Stomach (tissue), 4 donors: ENCODE measurements at regions not wholly inside any gene's neighbourhood (a gene's known extent, or its start where the extent isn't known, plus 50 kb on each side); places are given as distances from the start of the nearest gene placed in this dataset.
"Not testable (repeated sequence)": the region's sequence is repeated elsewhere in the genome, so short reads cannot be mapped to it uniquely, and the experiment has no call there.

Experiments
- POLR2A ChIP-seq, 4 donors: fragments of 450-650 bp; IDR thresholded peaks; one replicate each; pipeline ENCODE4 v1.6.1; 2016; ENCODE audit warnings: antibody characterized with exemption in 4 of 4, control low read depth in 2 of 4, mild to moderate bottlenecking in 1 of 4, moderate library complexity in 1 of 4
- POLR2AphosphoS5 ChIP-seq, 3 donors: sonication (generic); formaldehyde crosslinking; IDR thresholded peaks; one replicate each; pipeline ENCODE4 v1.6.1; 2016; ENCODE audit warnings: antibody characterized with exemption in 3 of 3
- TF ChIP-seq, protein P1 (sequence below), 7 experiments: fragments of 450-650 bp in 4 of 7; fragments of 200-600 bp in 3 of 7; sonication (generic) in 3 of 7; IDR thresholded peaks; one replicate each; pipeline ENCODE4 v1.5.1; 2016 to 2019; ENCODE audit warnings: antibody characterized with exemption in 7 of 7, control low read depth in 2 of 7, mild to moderate bottlenecking in 1 of 7

DNA sequence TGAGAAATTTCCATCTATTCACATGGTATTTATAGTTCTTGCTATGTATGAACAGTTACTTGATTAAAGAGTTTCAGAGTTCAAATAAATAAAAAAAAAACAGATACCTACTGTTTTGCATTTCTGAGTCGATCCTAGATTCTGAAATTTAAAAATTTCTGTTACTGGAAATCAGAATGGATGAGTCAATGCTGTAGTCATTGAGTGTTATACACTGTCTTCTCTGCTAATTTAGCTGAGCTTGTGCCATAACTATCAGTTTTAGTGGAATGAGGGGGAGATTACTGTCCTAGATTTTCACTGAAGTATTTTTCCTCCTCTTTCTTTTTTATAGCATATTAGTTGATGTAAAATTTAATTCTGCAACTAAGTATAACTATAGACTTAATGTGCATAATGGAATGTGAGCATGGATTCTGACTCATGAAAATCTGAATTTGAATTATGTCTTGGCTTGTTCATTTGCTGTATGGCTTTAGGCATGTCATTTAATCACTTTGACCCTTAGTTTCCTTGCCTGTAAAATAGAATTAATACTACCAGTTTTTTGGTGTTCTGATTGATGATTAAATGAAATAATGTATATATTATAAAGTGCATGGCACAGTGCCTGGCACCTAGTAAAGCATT lies 581.5 kb upstream of the CHD1 start:
- TF ChIP-seq POLR2A, POLR2AphosphoS5 (IDR thresholded peaks at IDR 0.05): not testable (repeated sequence)
- TF ChIP-seq, protein P1, sequence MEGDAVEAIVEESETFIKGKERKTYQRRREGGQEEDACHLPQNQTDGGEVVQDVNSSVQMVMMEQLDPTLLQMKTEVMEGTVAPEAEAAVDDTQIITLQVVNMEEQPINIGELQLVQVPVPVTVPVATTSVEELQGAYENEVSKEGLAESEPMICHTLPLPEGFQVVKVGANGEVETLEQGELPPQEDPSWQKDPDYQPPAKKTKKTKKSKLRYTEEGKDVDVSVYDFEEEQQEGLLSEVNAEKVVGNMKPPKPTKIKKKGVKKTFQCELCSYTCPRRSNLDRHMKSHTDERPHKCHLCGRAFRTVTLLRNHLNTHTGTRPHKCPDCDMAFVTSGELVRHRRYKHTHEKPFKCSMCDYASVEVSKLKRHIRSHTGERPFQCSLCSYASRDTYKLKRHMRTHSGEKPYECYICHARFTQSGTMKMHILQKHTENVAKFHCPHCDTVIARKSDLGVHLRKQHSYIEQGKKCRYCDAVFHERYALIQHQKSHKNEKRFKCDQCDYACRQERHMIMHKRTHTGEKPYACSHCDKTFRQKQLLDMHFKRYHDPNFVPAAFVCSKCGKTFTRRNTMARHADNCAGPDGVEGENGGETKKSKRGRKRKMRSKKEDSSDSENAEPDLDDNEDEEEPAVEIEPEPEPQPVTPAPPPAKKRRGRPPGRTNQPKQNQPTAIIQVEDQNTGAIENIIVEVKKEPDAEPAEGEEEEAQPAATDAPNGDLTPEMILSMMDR (IDR thresholded peaks at IDR 0.05), result not testable (repeated sequence)
